GM18502 (cell line): ENCODE measurements at regions not wholly inside any gene's neighbourhood (a gene's known extent, or its start where the extent isn't known, plus 50 kb on each side); places are given as distances from the start of the nearest gene placed in this dataset.

Source experiments
- ATAC-seq: cut with Tn5 transposase; IDR thresholded peaks from one replicate; pipeline ENCODE4 v1.9.1; 2021; ENCODE audit warnings: mild to moderate bottlenecking; ENCODE audit not compliant: unreplicated experiment, poor library complexity

DNA sequence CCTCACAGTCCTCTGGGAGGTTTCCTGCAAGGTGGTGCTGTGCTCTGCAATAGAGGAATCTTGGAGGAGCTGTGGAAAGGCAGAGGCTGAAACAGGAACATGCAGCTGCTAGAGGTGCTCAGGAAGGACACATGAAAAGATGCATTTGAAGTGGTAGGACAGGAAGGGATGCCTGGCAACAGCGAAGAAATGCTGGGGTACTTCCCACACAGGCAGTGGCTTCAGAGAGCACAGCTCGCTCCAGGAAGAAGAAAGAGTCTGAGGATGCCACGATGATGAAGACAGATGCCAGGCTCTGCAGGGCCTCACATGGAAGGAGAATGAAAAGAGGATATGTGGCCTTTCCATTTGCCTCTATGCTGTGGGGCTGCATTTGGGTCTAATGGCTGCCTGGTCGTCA lies 77.0 kb upstream of the TMEM72 start:
- no peak for ATAC-seq

DNA sequence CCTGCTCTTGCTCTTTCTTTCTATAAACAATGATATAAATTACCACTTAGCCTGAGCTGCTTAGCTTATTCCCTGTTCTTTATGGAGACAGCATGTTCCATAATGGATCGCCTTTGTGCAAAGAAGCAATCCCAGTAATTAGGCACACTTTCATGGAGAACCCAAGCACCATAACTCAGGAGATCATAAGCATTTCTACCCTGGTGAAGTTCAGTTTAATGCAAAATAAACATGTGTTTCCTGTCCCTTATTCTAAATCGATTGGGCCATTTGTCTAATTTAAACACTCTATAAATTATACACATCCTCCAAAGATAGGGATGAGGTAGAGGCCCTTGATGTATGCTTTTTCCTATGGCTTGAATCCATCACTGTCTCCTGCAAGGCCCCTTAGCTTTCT lies 75.8 kb upstream of the TMEM72 start:
- no peak for ATAC-seq

DNA sequence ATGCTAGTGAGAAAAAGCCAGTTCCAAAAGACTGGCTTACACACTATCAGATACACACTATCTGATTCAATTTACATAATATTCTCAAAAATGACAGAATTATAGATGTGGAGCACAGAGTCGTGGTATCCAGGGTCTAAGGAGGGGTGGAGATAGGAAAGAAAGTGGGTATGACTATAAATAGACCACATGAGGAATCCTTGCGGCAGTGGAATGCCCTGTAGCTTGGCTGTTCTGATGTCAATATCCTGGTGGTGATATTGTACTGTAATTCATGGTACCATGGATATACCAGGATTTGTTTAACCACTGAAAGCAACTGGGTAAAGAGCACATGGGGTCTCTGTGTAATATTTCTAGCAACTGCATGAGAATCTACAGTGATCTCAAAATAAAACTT lies 67.7 kb upstream of the TMEM72 start:
- no peak for ATAC-seq

DNA sequence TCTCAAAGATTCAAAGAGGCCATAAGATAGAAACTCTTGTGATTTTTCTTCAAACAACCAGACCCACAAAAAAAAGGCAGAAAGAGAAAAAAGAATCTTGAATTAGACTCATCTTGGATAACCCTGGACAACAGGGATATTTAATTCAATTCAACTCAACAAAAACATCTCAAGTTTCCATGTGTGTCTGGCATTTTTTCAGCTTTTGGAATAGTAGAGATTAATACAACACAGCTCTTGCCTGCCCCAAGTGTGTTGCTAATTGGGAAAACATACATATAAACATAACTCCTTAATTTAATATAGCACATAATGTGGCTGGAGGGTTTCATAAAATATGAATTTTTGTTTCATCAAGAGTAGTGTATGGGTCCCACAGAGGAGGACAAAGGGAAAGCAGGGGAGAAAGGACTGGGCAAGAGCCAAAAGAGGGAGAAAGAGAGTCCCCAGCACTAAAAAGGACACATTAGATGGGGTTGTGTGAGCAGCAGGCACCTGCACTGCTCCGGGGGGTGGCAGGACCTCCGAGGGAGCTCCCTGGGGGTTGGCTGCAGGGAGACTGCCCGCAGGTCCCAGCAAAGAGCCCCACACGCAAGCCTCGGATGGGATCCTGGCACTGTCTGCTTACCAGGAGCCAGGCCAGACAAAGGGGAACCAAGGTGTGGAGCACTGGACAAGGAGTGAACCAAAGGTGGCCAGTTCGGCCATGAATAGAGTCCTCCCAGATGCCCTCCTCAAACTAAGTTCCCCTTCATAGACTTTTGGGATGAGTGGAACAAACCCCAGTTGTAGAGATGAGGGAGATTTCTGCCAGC lies 65.6 kb upstream of the TMEM72 start:
- no peak for ATAC-seq

DNA sequence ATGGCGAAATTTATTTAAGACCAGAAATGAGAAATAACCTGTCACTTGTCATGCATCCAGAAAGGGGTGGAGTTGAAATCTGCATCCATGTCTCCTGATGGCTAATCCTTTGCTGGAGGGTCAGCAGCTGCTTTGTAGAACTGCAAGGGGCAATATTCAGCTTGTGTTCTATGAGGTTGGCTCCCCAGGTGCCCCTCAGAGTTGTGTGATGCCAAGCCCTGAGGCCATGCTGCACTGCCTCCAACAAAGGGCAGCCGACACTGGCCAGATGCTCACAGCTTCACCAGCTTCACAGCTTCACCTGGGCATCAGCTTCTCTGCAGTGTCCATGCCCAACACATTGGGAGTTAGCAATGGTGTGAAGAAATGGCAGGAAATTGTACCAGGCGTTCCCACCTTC lies 64.0 kb upstream of the TMEM72 start:
- ATAC-seq, result no peak

DNA sequence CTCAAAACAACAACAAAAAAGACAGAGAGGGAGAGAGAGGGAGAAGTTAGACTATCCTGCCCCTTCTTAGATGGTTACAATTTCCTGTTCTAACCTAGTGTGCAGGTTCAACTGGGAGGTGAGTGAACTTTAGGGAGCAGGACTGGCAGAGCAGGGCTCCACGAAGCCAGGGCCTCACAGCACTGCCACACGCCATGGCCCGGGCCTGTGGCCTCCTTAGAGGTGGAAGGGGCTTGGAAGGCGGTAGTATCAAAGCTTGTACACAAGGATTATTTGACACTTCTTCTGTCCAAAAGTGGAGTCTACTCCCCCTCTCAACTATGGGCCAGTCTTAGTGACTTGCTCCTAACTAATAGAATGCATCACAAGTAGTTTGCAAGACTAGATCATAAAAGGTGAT lies 62.9 kb upstream of the TMEM72 start:
- no peak for ATAC-seq

DNA sequence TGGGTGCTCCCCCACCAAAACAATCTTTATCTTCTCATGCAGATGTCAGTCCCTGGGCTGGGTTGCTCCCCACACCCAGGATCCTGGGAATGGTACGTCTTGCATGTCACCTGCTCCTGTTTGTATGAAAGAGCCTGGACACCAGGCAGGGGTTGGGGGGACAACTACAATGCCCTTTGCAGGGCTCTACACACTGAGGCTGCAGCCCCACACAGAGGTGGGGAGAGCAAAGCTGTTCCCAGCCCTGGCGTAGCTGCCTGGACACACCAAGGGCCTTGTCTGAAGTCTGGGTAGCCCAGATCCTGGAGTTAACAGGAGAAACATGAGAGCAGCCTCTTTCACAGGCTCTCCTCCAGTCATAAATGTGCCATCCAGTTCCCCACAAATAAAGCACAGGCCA lies 61.2 kb upstream of the TMEM72 start:
- no peak for ATAC-seq

DNA sequence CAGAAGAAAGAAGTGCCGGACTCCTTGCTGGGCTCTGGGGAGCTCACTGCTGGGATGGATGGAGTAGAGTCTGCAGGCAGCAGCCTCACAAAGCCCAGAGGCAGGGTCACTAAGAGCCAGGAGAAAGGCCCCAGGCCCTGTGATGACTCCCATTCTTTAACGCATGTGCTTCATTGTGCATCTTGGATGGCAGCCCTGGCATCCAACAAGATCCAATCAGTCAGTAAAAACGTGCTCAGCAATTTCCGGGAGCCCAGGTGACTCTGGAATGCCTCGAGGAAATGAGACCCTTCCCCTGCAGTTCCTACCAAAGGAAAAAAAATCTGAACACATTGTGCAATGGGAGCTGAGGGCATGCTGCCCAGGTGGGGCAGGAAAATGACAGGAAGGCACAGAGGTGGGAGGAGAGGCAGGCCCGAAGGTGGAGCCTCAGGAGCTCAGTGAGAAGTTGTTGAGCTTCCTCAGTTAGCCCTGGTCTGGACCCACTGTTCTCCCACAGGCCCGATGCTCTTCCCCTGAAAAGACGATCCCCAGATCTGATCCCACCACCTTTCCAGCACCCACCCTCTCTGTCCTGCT lies 60.7 kb upstream of the TMEM72 start:
- ATAC-seq, result no peak

DNA sequence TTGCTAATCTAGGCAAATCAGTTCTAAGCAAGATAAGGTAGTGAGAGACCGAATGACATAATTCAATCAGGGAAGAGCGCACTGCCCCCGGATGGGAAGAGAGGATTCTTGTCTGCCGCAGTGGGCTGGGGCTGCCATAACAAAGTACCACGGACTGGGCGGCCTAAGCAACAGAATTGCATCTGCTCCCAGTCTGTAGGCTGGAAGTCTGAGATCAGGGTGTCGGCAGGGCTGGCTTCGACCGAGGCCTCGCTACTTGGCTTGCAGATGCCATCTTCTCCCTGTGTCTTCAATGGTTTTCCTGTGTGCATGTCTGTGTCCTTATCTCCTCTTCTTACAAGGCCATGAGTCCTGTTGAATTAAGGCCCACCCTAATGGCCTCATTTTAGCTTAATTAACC lies 59.7 kb upstream of the TMEM72 start:
- no peak for ATAC-seq

DNA sequence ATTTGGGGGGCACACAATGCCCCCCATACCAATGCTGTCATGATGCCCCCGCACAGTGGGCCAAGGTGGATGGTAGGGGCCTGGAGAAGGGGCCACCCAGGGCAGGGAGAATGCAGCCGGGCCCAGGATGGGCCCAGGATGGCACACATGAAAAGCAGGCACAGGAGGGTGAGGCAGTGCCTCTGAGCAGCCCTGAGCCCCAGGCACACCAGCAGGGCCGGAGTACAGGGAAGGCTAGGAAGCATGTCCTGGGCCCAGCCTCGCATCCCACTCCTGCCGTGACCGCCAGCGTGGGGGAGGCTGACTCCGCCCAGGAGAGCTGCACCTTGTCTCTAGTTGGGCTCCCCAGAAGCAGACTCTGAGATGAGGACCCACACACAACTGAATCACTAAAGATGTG lies 59.3 kb upstream of the TMEM72 start:
- no peak for ATAC-seq

DNA sequence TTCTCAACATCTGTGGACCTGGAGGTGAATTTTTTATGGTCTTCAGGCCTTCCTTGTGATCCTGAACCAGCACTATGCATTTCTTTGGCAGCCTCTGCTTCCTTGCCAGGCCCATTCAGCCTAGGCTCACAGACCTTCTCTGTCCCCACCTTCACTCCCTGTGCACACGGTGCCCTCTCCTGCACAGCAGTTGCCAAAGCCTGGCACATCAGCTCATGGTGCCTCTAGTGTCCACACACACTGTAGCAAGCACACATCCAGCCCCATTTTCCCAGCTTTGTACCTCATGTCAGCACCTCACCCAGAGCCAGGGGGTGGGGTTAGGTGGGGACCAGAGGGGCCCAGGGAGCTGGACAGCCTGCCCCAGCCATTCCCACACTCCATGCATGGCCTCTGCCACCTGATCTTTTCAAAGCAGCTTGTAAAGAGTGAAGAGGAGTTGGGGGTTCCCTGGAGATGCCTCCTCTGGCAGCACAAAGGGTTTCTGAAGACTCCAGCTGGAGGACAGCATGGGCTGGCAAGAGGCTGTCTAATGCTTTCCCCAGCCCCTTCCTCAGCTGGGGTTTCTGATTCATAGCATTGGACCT lies 57.9 kb upstream of the TMEM72 start:
- ATAC-seq, result no peak

DNA sequence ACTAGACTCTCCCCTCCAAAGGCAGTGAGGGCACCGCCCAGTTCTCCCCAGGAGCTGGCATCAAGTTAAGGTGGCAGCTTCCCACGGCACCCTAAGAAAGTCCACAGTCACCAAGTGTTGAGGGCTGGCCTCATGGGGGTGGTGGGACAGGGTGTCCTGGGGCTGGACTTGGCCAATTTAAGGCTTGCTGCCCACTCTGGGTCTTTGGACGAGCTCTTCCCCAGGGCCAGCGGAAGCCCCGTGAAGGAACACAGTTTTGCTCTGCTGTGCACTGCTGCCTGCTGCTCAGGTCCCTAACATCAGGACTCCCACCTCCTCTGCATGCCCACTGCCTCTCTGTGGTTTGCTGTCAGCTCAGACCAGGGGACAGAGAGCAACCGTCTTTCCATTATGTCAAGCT lies 57.3 kb upstream of the TMEM72 start:
- no peak for ATAC-seq

DNA sequence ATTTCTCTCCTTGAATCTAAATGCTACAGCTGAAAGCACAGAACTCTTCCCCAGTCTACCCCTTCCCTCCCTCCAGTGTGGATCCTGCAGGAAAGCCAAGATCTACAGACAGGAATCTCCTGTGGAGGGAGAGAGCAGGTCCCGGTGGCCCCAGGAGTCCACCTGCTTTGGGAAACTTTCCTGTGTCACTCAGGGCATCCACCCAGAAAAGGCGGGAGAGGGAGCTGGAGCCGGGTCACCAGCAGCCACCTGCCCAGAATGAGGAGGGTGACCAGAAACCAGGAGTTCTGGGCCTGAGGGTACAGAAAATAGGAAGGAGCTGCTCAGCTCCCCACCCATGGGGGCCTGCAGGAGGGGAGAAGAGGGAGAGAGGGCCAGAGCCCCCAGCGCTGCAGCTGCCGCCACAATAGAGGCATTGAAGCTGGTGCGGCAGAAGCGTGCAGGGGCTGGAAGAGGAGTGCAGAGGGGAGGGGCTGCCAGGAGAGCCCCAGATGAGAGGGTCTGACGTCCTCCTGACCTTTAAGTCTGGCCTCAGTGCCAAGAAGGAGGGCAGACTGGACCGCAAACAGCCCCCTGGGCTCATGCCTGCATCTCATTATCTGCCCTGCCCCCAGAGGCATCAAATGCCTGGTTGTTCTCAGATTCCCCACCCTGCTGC lies 56.3 kb upstream of the TMEM72 start:
- no peak for ATAC-seq

DNA sequence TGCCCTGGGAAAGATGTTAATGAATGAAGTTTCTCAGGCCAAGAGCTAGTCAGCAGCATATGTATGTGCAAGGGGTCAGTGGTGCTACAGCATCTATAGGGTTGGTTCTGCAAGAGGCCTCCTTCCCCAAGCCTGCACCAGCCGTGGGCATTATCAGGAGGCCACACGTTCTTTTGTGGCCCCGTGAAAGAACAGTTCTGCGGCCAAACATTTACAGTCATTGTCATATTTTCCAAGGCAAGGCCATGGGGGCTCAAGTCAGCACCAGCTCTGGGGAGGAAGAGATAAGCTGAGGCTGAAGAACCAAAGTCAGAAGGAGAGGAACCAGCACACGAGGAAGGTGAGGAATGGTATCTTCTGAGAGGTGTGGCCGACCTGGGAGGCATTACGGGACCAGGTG lies 54.4 kb upstream of the TMEM72 start:
- ATAC-seq, result no peak

DNA sequence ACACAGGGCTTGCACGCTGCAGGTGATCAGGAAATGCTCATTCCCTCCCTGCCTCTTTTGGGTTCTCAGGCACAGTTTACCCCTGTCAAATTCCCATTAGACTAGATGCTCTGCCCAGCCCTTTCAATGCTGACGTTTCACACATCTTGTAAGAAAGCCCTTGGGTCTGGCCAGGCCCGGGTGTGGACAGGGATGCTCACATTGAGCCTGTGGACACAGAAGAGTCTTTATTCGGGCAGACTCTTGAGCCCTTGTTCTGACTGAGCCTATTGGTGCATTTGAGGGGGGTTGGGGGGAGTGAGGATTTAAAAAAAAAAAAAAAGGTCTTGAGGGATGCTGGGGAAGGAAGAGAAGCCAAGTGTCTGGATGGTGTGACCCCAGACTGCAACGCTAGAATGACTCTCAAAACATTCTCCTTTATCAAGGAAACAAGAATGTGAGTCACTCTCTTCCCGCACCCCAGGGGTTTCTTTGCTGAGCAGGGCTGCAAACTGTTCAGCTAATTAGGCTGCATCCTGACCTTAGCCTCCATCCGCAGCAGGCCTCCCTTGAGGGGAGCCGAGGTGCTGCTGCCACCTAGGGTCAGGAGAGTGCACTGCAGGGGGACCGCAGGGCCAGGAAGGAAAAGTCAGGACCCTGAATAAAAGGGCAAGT lies 53.6 kb upstream of the TMEM72 start:
- ATAC-seq, result peak; percentile 75

DNA sequence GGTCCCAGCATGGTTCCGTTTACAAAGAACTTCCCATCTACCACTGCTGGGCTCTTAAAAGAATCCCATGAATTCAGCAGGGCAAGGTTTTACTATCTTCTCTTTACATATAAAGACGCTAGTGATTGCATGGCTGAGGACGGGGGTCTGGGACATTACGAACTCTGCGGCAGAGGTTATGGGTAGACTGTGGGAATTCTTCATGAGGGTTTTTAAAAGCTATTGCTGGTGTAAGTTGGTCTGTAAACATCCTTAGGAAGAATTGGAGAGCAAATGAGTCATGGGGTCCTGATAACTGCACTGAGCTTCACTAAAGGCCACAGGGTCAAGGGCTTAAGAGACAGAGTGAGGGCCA lies 53.1 kb upstream of the TMEM72 start:
- ATAC-seq, result no peak

DNA sequence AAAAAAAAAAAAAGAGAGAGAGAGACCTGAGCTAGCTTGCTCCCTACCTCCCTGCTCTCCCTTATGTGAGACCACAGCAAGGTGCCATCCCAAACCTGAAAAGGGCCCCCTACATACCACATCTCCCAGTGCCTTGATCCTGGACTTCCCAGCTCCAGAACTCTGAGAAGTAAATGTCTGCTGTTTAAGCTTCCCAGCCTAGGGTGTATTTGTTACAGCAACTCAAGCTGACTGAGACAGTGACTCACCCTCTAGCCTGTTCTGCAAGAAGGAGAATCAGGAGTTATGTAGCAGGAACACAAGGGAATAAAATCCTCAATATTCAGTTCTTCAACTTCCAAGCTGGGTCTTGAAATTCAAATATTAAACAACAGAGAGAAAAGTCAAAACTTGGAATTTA lies 52.1 kb upstream of the TMEM72 start:
- ATAC-seq, result no peak

DNA sequence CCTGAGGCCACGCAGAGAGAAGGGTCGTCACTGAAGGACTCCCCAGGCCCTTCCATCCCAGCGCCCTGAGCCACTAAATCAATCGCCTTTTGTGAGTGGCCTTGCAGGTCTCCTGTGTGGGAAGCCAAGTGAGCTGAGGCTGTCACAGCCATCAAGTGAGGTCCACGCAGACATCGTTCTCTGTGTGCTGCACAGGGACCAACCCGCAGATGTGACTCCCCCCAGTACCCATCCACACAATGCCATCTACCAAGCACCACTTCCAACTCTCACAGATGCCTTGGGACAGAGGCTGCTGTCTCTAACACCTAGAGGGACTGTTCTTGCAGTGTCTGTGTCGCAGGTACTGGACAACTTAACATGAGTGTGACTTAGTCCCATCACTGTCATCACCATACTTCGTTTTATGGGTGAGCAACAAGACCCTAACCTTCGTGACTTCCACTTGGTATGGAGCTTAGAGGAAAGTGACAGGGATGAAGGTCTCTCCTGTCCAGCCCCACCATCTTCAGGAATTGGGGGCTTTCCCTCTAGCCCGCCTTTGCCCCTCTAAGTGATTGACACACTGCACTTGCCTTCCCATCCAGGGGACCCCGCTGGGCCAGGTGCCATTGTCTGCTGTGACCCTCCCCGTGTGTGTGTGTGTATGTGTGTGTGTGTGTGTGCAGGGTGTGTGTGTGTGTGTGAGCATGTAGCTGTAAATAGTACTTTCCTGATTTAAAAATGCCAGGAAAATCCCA lies 51.4 kb upstream of the TMEM72 start:
- no peak for ATAC-seq

DNA sequence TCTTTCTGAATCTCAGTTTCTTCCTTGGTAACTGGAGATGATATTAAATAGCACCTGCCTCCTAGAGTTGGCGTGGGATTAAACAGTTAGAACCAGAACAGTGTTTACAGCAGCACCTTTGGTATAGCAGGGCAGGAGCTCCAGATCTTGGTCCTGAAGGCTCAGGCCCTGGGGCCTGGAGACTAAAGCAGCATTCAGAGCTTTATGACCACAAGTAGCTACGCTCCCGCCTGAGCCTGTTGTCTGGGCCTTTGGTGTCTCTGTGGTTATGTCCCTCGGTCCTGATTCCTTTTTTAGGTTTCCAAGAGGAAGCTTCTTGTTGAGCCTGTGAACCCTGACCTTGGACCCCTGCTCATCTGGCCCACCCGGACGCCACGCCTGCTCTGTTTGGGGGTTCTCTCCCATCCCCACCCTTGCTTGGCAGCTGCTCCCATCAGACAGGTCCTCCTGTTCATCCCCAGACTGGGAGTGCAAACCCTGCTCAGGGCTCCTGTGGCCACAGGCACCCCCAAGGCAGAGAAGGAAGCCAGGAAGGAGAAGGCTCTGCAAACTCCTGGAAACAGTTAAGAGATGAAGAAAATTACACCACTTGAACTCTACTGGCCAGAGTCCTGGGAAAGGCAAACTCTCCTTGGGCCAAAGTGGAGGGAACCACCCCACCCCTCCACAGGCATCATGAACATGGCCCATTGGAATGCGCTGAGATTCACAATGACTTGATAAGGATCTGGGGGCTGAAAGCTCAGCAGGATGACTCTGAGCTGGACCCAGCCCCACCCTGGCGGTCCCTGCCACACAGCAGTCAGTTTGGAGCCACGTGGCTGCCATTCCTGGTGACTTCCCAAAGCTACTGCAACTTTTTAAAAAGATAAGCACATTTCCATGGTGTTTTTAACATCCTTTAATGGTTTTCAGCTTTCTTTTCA lies 50.1 kb upstream of the TMEM72 start:
- ATAC-seq, result no peak
